Trophoblast cell (in vitro differentiated cells and primary cell): ENCODE measurements at regions not wholly inside any gene's neighbourhood (a gene's known extent, or its start where the extent isn't known, plus 50 kb on each side); places are given as distances from the start of the nearest gene placed in this dataset.

Experiments
- DNase-seq, 2 donors: peaks; one replicate each; pipeline ENCODE4 v3.0.0-alpha.2; 2016
- H2AFZ ChIP-seq: 2 replicates; pipeline ENCODE4 v1.6.1; 2013; ENCODE audit warnings: low read length, moderate library complexity, mild to moderate bottlenecking; ENCODE audit not compliant: insufficient read depth, poor library complexity
- H2AK5ac ChIP-seq: 2 replicates; pipeline ENCODE4 v1.6.1; 2013; ENCODE audit warnings: mild to moderate bottlenecking, low read length
- H2BK120ac ChIP-seq: 2 replicates; pipeline ENCODE4 v1.6.1; 2013; ENCODE audit warnings: low read length, mild to moderate bottlenecking, moderate library complexity; ENCODE audit not compliant: insufficient read depth, poor library complexity
- H2BK12ac ChIP-seq: 2 replicates; pipeline ENCODE4 v1.6.1; 2013; ENCODE audit warnings: mild to moderate bottlenecking, low read length, moderate library complexity
- H2BK5ac ChIP-seq: 2 replicates; pipeline ENCODE4 v1.6.1; 2013; ENCODE audit warnings: low read length, low read depth, moderate library complexity, mild to moderate bottlenecking; ENCODE audit not compliant: poor library complexity
- H3K14ac ChIP-seq: 2 replicates; pipeline ENCODE4 v1.6.1; 2013; ENCODE audit warnings: mild to moderate bottlenecking, low read length
- H3K18ac ChIP-seq: 2 replicates; pipeline ENCODE4 v1.6.1; 2013; ENCODE audit warnings: mild to moderate bottlenecking, low read length
- H3K23ac ChIP-seq: 2 replicates; pipeline ENCODE4 v1.6.1; 2013; ENCODE audit warnings: low read length
- H3K27ac ChIP-seq: 2 replicates; pipeline ENCODE4 v1.5.1; 2013; ENCODE audit warnings: low read depth, mild to moderate bottlenecking, inconsistent platforms, low read length, moderate library complexity
- H3K27me3 ChIP-seq: 2 replicates; pipeline ENCODE4 v1.6.1; 2013; ENCODE audit warnings: inconsistent platforms, mild to moderate bottlenecking, low read length, moderate library complexity; ENCODE audit not compliant: insufficient read depth
- H3K36me3 ChIP-seq, 2 experiments: 1 replicate in 1 of 2; 2 replicates in 1 of 2; pipeline ENCODE4 v1.6.1; 2013; ENCODE audit warnings: low read length in 2 of 2, mild to moderate bottlenecking in 2 of 2, moderate library complexity in 1 of 2; ENCODE audit not compliant: insufficient read depth in 2 of 2, control insufficient read depth in 1 of 2
- H3K4ac ChIP-seq: 2 replicates; pipeline ENCODE4 v1.6.1; 2013; ENCODE audit warnings: low read depth, mild to moderate bottlenecking, low read length, moderate library complexity
- H3K4me1 ChIP-seq, 2 experiments: 1 replicate in 1 of 2; 2 replicates in 1 of 2; pipeline ENCODE4 v1.6.1; 2013; ENCODE audit warnings: low read length in 2 of 2, mild to moderate bottlenecking in 2 of 2, moderate library complexity in 1 of 2; ENCODE audit not compliant: insufficient read depth in 2 of 2, control insufficient read depth in 1 of 2
- H3K4me2 ChIP-seq: 2 replicates; pipeline ENCODE4 v1.6.1; 2013; ENCODE audit warnings: inconsistent platforms, mild to moderate bottlenecking, low read length, moderate library complexity
- H3K4me3 ChIP-seq: 2 replicates; pipeline ENCODE4 v1.5.1; 2013; ENCODE audit warnings: mild to moderate bottlenecking, low read depth, low read length, inconsistent platforms
- H3K79me1 ChIP-seq: one replicate; pipeline ENCODE4 v1.6.1; 2013; ENCODE audit warnings: low read length
- H3K79me2 ChIP-seq: 2 replicates; pipeline ENCODE4 v1.6.1; 2013; ENCODE audit warnings: low read length, mild to moderate bottlenecking; ENCODE audit not compliant: control insufficient read depth, insufficient read depth, poor library complexity
- H3K9ac ChIP-seq: 2 replicates; pipeline ENCODE4 v1.6.1; 2013; ENCODE audit warnings: mild to moderate bottlenecking, low read length
- H3K9me3 ChIP-seq: 2 replicates; pipeline ENCODE4 v1.6.1; 2013; ENCODE audit warnings: low read depth, mild to moderate bottlenecking, control low read depth, inconsistent platforms, low read length; ENCODE audit not compliant: insufficient read depth
- H4K12ac ChIP-seq: 2 replicates; pipeline ENCODE4 v1.6.1; 2013; ENCODE audit warnings: low read depth, mild to moderate bottlenecking, low read length, moderate library complexity
- H4K8ac ChIP-seq: 2 replicates; pipeline ENCODE4 v1.6.1; 2013; ENCODE audit warnings: low read depth, mild to moderate bottlenecking, low read length, moderate library complexity
- H4K91ac ChIP-seq: one replicate; pipeline ENCODE4 v1.6.1; 2013; ENCODE audit warnings: low read depth, mild to moderate bottlenecking, low read length, moderate library complexity
- WGBS: extraction: QIAGEN DNeasy Blood & Tissue Kit; methylation state at CpG from one replicate; pipeline ENCODE4 v1.1.7; 2013; ENCODE audit warnings: missing lambda C conversion rate; ENCODE audit not compliant: insufficient read length, insufficient coverage; ENCODE audit errors: extremely low coverage; 5-methylcytosine and 5-hydroxymethylcytosine counted together

- no peak overlapping the region for H4K8ac ChIP-seq
- H3K4me3 ChIP-seq = no peak overlapping the region
- H2AFZ ChIP-seq = no peak overlapping the region
- no peaks in the 10 kb centered on the region for H3K36me3 ChIP-seq
- no peak overlapping the region for H4K12ac ChIP-seq
- no peak overlapping the region for H3K4me2 ChIP-seq
- no peak overlapping the region for H2BK12ac ChIP-seq
- peaks cover 2% of the 10 kb centered on the region for H3K79me1 ChIP-seq
- H3K18ac ChIP-seq = no peak overlapping the region
- no peak overlapping the region for H3K4ac ChIP-seq
- no peak overlapping the region for H2BK120ac ChIP-seq
- H3K9me3 ChIP-seq = no peaks in the 10 kb centered on the region
- no peak overlapping the region for H4K91ac ChIP-seq
- DNase-seq = no peak
- no peak overlapping the region for H3K27ac ChIP-seq
- H3K4me1 ChIP-seq = no peaks in the 10 kb centered on the region
- H3K27me3 ChIP-seq = no peaks in the 10 kb centered on the region
- H3K9ac ChIP-seq = no peak overlapping the region
- H3K79me2 ChIP-seq = no peaks in the 10 kb centered on the region
- no peak overlapping the region for H3K14ac ChIP-seq
- H2BK5ac ChIP-seq = no peak overlapping the region
- H3K23ac ChIP-seq = no peak overlapping the region
- no CpG with 5 or more reads among the region's 4 CpGs for WGBS
- no peak overlapping the region for H2AK5ac ChIP-seq
Observed at GRCh38 chr16:64390102-64390501, 731.8 kb downstream of the CDH11 start.

- H2BK12ac ChIP-seq = no peak overlapping the region
- no peak overlapping the region for H3K27ac ChIP-seq
- no peak overlapping the region for H4K8ac ChIP-seq
- H3K36me3 ChIP-seq = no peaks in the 10 kb centered on the region
- H3K79me2 ChIP-seq = no peaks in the 10 kb centered on the region
- no peak overlapping the region for H2AK5ac ChIP-seq
- no peak overlapping the region for H3K4ac ChIP-seq
- no CpG with 5 or more reads among the region's 4 CpGs for WGBS
- H3K14ac ChIP-seq = no peak overlapping the region
- no peak overlapping the region for H3K9ac ChIP-seq
- H3K18ac ChIP-seq = no peak overlapping the region
- H2BK120ac ChIP-seq = no peak overlapping the region
- no peaks in the 10 kb centered on the region for H3K4me1 ChIP-seq
- H4K91ac ChIP-seq = no peak overlapping the region
- no peak overlapping the region for H3K23ac ChIP-seq
- H3K79me1 ChIP-seq = no peaks in the 10 kb centered on the region
- peaks cover 5% of the 10 kb centered on the region for H3K9me3 ChIP-seq
- no peak overlapping the region for H2AFZ ChIP-seq
- no peak for DNase-seq
- no peak overlapping the region for H3K4me2 ChIP-seq
- no peak overlapping the region for H2BK5ac ChIP-seq
- H3K27me3 ChIP-seq = no peaks in the 10 kb centered on the region
- H4K12ac ChIP-seq = no peak overlapping the region
- H3K4me3 ChIP-seq = no peak overlapping the region
Observed at GRCh38 chr16:64384636-64385035, 737.2 kb downstream of the CDH11 start.

- Histone ChIP-seq H3K4ac (no peak overlapping the region), H3K9ac (no peak overlapping the region), H3K23ac (no peak overlapping the region), H4K12ac (no peak overlapping the region), H3K79me2 (no peaks in the 10 kb centered on the region), H2BK120ac (no peak overlapping the region), H2AFZ (no peak overlapping the region), H3K4me2 (no peak overlapping the region), H3K9me3 (peaks cover 5% of the 10 kb centered on the region), H3K4me3 (no peak overlapping the region), H2BK5ac (no peak overlapping the region), H2BK12ac (no peak overlapping the region), H3K27me3 (no peaks in the 10 kb centered on the region), H3K36me3 (no peaks in the 10 kb centered on the region), H4K91ac (no peak overlapping the region), H3K14ac (no peak overlapping the region), H3K18ac (no peak overlapping the region), H3K79me1 (no peaks in the 10 kb centered on the region), H2AK5ac (no peak overlapping the region), H3K4me1 (no peaks in the 10 kb centered on the region), H3K27ac (no peak overlapping the region), H4K8ac (no peak overlapping the region)
- no CpG with 5 or more reads among the region's 4 CpGs for WGBS
- no peak for DNase-seq
Observed at GRCh38 chr16:64381979-64382378, 739.9 kb downstream of the CDH11 start.

GRCh38 chr16:64380751-64381150 is 741.1 kb downstream of the CDH11 start:
- H2AK5ac ChIP-seq = no peak overlapping the region
- H4K91ac ChIP-seq = no peak overlapping the region
- H3K4me2 ChIP-seq = no peak overlapping the region
- no peak overlapping the region for H4K8ac ChIP-seq
- no peaks in the 10 kb centered on the region for H3K27me3 ChIP-seq
- H3K18ac ChIP-seq = no peak overlapping the region
- H3K79me1 ChIP-seq = peaks cover 2% of the 10 kb centered on the region
- no peak for DNase-seq
- WGBS = no CpG with 5 or more reads among the region's 3 CpGs
- H3K4me3 ChIP-seq = no peak overlapping the region
- no peak overlapping the region for H3K23ac ChIP-seq
- H3K9ac ChIP-seq = no peak overlapping the region
- no peak overlapping the region for H3K4ac ChIP-seq
- no peaks in the 10 kb centered on the region for H3K4me1 ChIP-seq
- no peak overlapping the region for H3K14ac ChIP-seq
- H3K9me3 ChIP-seq = peaks cover 5% of the 10 kb centered on the region
- no peak overlapping the region for H2AFZ ChIP-seq
- no peak overlapping the region for H2BK5ac ChIP-seq
- peak overlapping the region; percentile 12 for H2BK12ac ChIP-seq
- H4K12ac ChIP-seq = no peak overlapping the region
- H2BK120ac ChIP-seq = no peak overlapping the region
- no peak overlapping the region for H3K27ac ChIP-seq
- H3K79me2 ChIP-seq = no peaks in the 10 kb centered on the region
- no peaks in the 10 kb centered on the region for H3K36me3 ChIP-seq
